RWPE2 (cell line): ENCODE measurements at regions not wholly inside any gene's neighbourhood (a gene's known extent, or its start where the extent isn't known, plus 50 kb on each side); places are given as distances from the start of the nearest gene placed in this dataset.

Experiments used
- ATAC-seq: fragments of 200-7000 bp; cut with Tn5 transposase; 3 replicates; pipeline ENCODE4 v1.9.1; 2021; ENCODE audit warnings: low read depth
- DNase-seq: peaks from one replicate; pipeline ENCODE4 v3.0.0-alpha.2; 2020; ENCODE audit warnings: low spot score
- H3K27ac ChIP-seq: fragments of 450-650 bp; 2 replicates; pipeline ENCODE4 v1.5.1; 2017; ENCODE audit warnings: mild to moderate bottlenecking; ENCODE audit not compliant: poor library complexity, severe bottlenecking
- H3K27me3 ChIP-seq: fragments of 250-450 bp; sonication (Bioruptor Pico); 2 replicates; pipeline ENCODE4 v1.5.1; 2021; ENCODE audit warnings: mild to moderate bottlenecking, moderate library complexity; ENCODE audit not compliant: insufficient read depth, poor library complexity, severe bottlenecking
- H3K36me3 ChIP-seq: fragments of 250-450 bp; sonication (Bioruptor Pico); 2 replicates; pipeline ENCODE4 v1.5.1; 2020; ENCODE audit warnings: low read depth, mild to moderate bottlenecking, moderate library complexity
- H3K4me1 ChIP-seq: fragments of 250-450 bp; sonication (Bioruptor Pico); 2 replicates; pipeline ENCODE4 v1.5.1; 2021; ENCODE audit warnings: mild to moderate bottlenecking, moderate library complexity; ENCODE audit not compliant: insufficient read depth, poor library complexity, severe bottlenecking
- H3K4me3 ChIP-seq: fragments of 250-450 bp; sonication (Bioruptor Pico); 2 replicates; pipeline ENCODE4 v1.5.1; 2021; ENCODE audit warnings: mild to moderate bottlenecking, moderate library complexity; ENCODE audit not compliant: severe bottlenecking
- H3K9me3 ChIP-seq: fragments of 250-450 bp; sonication (Bioruptor Pico); 2 replicates; pipeline ENCODE4 v1.5.1; 2021; ENCODE audit warnings: mild to moderate bottlenecking, moderate library complexity; ENCODE audit not compliant: severe bottlenecking
- CTCF ChIP-seq: fragments of 450-650 bp; IDR thresholded peaks from one replicate; pipeline ENCODE4 v1.5.1; 2017; ENCODE audit warnings: mild to moderate bottlenecking, moderate library complexity; ENCODE audit not compliant: poor library complexity, severe bottlenecking

GRCh38 chr2:88296247-88296646, 126.1 kb downstream of the THNSL2 start:
- Histone ChIP-seq H3K27me3 (peaks cover 12% of the 10 kb centered on the region), H3K36me3 (no peaks in the 10 kb centered on the region), H3K4me3 (no peak overlapping the region), H3K9me3 (no peaks in the 10 kb centered on the region), H3K4me1 (no peaks in the 10 kb centered on the region), H3K27ac (no peak overlapping the region)
- no peak for TF ChIP-seq CTCF
- DNase-seq = no peak
- no peak for ATAC-seq

GRCh38 chr2:88283886-88284592, 113.9 kb downstream of the THNSL2 start:
- DNase-seq = no peak
- no peak for ATAC-seq
- no peak for TF ChIP-seq CTCF
- H3K4me1 ChIP-seq = no peaks in the 10 kb centered on the region
- no peak overlapping the region for H3K4me3 ChIP-seq
- no peaks in the 10 kb centered on the region for H3K36me3 ChIP-seq
- H3K9me3 ChIP-seq = no peaks in the 10 kb centered on the region
- H3K27me3 ChIP-seq = peaks cover 8% of the 10 kb centered on the region
- H3K27ac ChIP-seq = no peak overlapping the region

- ATAC-seq = no peak
- H3K4me1 ChIP-seq = no peaks in the 10 kb centered on the region
- no peak for TF ChIP-seq CTCF
- peaks cover 8% of the 10 kb centered on the region for H3K27me3 ChIP-seq
- no peak overlapping the region for H3K4me3 ChIP-seq
- no peak overlapping the region for H3K27ac ChIP-seq
- no peaks in the 10 kb centered on the region for H3K36me3 ChIP-seq
- no peak for DNase-seq
- no peaks in the 10 kb centered on the region for H3K9me3 ChIP-seq
Measured at GRCh38 chr2:88281302-88282217, 111.4 kb downstream of the THNSL2 start.

- TF ChIP-seq CTCF = no peak
- Histone ChIP-seq H3K4me1 (no peaks in the 10 kb centered on the region), H3K4me3 (no peak overlapping the region), H3K36me3 (no peaks in the 10 kb centered on the region), H3K27me3 (no peaks in the 10 kb centered on the region), H3K27ac (no peak overlapping the region), H3K9me3 (no peaks in the 10 kb centered on the region)
- DNase-seq = no peak
- ATAC-seq = no peak
Measured at GRCh38 chr2:88269836-88270235, 99.7 kb downstream of the THNSL2 start.
